Hematopoietic multipotent progenitor cell treated with erythropoietin and hydrocortisone succinate and interleukin-3 and kit ligand, for 8 days (in vitro differentiated cells): ENCODE measurements at regions not wholly inside any gene's neighbourhood (a gene's known extent, or its start where the extent isn't known, plus 50 kb on each side); places are given as distances from the start of the nearest gene placed in this dataset.

ENCODE experiments used
- DNase-seq: peaks from one replicate; pipeline ENCODE4 v3.0.0-alpha.2; 2015

DNA sequence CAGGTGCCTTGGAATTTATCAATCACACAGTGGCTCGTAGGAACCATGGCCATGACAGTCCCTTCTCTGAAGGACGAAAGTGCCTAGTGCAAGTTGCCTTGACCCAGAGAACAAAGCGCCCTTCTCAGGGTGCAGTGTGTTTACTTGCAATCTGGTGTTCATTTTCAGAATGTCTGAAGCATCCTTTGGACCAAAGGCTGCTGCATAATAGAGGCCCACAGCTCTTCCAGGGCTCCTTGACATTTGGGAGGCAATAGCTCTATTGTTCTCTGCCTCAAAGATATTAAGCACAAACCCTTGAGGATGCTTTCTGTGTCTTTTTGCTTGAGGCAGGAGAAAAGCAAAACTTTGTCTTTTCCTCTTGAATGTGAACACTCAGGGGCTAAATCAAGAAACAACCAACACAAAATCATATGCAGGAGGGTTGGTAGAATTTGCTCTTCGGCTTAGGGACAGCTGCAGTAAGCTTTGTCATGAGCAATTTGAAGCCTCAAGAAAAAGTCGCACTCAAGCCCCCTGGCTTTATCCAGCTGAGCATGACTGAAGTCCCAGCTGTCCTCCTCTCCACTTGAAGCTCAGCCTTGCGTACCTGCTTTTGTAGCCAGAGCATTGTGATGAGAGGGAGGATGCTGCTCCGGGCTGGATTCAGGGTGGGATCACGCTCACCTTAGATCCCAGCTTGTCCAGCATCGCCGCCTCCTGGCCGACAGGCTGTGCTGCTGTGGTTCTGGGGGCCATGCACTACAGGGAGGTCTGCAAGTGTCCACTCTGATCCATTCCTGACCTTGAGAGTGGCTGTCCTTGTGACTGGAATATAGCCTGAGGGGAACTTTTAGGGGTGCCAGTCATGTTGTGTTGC is 495.4 kb downstream of the CDH26 start:
- DNase-seq = no peak

DNA sequence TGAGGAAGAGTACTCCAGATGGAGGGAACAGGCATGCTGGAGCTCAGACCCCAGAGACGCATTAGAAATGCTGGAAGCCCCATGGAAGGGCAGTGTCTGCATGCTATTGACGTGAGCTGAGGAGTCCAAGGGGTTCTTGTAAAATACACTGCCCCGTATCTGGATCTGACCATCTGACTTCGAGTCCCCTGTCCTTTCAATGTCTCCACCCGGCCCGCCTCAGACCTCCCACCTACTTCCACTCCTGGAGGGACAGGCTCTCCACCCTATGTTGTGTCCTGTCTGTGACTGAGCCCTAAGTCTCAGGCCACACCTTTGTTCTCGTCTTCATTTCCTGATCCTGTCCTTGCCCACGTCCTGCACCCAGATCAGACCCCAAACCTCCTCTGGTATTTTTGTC is 496.3 kb downstream of the CDH26 start:
- DNase-seq = no peak

DNA sequence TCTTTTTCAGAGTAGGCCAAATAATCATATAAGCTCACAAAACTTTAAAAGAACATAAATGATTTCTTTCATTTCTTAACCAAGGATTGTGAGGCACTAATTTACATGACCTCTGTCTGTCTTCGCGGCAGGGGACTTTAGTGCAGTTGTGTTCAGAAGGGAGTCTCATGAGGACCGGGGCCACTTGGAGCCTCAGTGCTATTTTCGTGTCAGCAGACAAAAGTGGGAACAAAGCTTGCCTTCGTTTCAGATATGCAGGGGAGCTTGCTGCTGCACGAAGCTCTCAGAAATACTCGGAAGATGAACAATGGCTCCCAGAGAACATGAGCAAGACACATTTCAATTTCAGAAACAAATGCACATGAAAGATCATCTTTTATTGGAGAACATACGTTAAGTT is 497.0 kb downstream of the CDH26 start:
- DNase-seq = no peak

DNA sequence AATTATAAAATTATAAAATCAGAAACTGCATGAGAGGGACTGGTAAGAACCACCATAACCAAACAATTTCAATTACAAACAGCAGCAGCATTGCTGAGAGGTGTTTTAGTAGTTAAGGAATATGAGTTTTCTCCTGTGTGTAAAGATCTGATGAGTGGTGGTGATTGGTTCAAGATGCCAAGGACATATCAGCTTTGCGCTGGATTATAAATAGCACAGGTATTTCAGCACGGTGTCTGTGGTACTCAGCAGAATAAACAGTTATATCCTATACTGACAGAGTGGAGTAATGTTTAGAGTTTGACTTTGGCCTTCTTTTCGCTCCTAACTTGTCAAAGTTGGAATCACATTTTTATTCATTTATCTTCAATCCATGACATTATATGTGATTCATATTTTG is 501.0 kb downstream of the CDH26 start:
- no peak for DNase-seq

DNA sequence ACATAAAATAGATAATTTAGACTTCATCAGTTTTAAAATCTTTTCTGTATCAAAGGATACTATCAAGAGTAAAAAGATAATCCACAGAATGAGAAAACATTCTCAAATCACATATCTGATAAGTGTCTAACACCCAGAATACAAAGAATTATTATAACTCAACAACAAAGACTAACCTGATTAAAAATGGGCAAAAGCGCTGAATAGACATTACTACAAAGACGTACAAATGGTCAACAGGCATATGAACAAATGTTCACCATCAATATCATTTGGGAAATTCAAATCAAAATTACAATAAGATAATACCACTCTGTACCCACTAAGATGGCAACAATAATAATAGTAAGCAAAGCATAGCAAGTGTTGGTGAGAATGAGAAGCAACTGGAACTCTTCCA is 503.8 kb downstream of the CDH26 start:
- no peak for DNase-seq

DNA sequence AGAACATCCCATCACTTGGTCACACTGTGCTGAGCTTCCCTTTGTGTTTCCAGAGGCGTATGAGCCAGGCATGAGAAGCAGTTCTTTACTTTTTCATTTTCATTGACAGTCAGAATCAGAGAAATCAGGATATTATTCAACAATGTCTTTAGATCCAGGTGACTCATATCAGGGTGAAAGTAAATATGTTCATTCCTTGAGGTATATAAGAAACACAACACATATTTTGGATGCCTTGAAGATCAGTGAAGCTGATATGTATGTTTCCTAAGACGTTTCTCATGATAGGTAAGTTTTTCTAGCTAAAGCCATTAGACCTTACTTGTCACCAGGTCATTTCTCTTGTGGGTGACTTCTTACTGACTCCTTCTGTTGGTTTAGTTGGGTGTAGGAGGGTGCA is 505.6 kb downstream of the CDH26 start:
- no peak for DNase-seq

DNA sequence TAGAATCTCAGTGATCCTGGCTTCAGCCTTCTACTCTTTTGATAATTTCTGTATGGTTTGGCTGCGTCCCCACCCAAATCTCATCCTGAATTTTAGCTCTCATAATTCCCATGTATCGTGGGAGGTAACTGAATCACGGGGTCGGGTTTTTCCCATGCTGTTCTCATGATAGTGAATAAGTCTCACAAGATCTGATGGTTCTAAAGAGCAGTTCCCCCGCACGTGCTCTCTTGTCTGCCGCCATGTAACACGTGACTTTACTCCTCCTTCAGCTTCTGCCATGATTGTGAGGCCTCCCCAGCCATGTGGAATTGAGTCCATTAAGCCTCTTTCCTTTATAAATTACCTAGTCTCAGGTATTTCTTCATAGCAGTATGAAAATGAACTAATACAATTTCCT is 507.2 kb downstream of the CDH26 start:
- DNase-seq = no peak

DNA sequence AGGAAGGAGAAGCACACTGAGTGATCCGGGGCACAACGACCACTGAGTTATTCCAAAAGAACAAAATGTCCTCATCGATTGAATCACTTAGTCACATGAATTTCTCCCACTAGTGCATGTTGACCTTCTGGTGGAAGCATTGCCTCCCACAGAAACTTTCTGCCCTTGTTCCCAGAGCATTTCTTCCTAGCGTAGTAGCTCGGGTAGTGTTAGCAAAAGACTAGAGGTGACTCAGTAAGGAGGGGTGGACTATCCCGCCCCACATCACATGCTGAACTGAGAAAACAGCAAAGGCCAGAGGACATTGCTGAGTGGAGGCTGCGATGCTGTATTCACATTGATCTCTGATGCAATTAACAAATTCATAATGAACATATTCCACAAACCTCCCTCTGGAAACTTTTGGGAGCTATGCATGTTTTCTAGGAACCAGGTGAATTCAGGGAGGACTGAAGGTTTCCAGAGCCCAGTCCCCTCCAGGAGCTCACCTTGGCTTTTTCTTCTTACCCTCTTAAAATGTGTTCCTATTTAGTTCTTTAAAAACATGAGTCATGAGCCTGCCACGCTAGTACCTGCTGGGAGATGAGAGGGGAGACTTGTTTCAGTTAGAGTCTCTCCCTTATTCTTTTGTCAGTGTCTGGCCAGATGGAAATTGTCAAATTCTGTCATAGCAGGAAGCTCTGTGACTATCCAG is 507.9 kb downstream of the CDH26 start:
- no peak for DNase-seq

DNA sequence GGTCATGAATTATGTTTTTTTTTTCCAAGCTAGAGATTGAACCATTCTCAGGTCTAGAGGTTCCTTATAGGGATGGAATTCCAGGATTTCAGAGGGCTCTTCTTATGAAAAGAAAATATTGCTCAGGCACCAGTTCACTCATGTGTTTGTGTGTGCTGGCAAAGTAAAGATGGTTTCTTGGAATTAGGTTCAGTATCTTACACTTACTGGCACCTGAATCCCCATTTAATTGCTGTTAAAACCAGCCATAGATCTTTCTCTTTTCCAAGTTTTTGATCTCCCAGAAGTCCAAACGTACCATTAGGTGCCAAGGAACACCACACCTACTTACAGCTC is 508.4 kb downstream of the CDH26 start:
- DNase-seq = no peak

DNA sequence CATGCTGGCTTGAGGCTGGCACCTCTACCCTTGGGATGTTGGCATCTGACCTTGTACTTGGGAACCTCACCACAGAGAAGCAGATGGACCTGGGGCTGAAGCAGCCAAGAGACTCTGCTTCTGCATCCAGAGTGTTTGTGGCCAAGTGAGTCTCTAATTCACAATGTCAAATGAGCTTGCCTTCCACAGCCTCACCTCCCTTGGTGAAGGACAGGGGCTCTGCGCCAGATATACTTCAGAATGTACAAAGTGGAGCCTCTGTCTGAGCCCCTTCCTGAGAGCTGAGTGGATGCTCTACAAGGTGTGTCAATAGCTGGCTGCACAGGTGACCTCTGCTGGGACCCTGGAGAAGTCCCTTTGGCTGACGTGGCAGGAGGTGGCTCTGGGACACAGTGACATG is 508.9 kb downstream of the CDH26 start:
- no peak for DNase-seq

DNA sequence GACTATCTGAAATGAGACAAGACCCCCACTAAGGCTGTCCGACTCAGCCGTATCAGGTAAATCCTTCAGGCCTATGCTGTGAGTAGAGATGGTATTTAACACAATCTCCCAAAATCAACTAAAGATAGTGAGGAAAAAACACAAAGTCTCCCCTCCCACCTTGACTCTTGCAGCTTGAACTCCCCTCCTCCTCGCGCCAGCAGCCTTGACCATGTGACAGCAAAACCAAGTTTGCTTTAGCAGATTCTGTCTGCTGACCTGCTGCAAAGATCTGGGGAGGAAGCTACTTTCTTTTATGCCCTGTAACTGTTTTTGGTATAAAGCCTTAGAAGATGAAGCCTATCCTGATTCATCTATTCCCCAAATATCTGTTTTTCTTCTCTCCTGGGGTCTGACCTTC is 509.5 kb downstream of the CDH26 start:
- no peak for DNase-seq

DNA sequence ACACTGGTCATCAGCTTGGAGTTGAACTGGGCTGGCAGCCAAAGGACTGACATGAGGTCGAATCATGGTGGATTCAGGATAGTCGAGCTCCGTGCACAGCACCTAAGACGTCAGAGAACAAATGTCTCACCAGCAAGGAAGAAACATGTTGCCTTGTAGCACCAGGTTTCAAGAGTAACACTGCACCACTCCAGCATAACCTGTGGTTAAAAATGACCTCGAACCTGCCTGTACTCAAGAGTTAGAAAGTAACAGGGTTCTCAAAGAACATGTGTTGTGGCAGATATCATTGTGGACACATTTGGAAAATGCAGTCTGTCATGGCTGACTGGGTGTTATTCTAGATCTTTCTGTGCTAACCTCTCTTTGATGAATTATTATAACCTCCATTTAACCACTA is 511.6 kb downstream of the CDH26 start:
- no peak for DNase-seq

DNA sequence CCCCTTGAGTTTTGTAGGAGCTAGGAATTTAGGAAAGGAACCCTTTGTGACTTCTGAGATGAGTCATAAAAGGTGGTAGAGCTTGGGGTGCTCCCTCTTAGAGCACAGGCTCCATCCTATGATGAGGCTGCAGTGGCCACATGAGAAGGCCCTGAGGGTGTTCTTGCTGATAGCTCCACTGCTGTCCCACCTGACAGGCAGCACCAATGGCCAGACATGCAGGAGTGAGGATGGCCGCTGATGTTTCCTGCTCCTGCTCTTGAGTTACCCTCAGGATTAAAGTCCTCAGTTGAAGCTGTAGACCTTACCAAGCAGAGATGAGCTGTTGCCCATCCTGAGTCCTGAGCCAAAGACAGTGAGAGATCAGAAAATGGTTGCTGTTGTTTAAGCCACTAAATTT is 512.1 kb downstream of the CDH26 start:
- no peak for DNase-seq

DNA sequence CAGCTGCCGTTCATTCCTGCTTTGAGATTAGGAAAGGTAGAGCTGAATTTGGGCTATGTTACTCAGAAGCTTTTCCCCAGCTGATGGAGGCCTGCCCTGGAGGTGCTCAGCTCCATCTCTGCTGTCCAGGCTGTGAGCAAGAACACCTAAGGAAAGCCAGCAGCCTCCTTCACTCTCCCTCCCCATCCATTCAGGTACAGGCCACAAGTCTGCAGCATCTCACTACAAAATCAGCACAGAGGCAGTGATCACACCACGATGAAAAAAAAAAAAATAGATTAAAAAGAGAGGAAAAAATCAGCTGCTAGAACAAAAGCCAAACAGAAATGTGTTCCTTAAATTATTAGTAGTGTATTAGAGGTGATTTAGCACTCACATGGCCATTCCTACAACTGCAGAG is 515.0 kb downstream of the CDH26 start:
- DNase-seq = no peak

DNA sequence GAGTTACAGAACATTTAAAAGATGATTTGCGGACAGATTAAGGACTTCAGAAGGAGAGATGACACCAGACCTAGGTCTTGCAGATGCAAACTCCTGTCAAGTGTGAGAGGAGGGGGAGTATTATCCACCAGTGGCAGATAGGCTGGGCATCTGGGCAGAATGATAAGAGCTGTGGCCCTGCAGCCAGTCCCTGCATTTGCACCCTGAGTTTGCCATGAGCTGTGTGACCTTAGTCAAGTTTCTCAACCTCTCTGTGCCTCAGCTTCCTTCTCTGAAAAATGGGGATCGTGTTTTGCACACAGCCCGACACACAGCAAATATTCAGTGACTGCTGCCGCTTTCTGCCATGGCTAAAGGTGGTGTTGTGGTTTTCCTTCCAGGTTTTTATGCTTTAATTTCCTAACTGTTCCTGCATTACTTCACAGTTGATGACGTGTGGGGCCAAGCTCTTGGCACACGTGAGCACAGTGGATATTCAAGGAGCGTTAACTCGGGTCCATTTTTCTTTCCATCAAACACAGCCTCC is 516.2 kb downstream of the CDH26 start:
- DNase-seq = no peak

DNA sequence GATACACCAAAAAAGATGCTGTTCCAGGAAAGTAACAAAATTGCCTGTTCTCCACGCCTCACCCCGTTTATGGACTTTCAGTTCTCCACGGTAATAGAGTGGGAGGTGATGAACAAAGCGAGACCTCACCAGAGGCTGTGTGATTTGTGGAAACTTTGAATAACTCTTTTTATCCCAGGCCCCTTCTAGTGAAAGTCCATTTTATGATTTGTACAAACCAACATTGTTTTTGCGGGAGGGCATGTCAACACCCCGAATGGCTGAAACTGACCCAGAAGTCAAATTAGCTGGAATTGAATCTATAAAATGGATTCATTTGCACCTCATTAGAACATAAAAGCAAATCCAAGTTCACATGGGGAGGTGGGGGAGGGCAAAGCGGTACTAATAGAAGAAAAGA is 517.8 kb downstream of the CDH26 start:
- no peak for DNase-seq

DNA sequence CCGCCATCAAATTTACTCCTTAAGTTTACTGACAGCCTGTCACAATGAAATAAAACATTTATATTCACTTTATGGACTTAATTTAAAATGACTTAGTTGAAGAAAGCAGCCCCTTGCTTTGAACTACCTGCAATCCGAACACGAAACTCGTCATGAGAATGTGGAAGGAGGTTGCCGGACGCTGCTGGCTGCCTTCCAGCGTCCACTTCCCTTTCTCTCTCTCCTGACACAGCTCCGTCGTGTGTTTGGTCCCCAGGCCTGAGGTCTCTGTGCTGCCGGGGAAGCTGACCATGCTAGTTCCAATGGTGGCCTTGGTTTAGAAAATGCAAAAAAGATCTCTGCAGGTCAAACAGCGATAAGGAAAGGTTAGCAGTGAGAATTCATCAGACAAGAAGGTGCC is 519.7 kb downstream of the CDH26 start:
- no peak for DNase-seq

DNA sequence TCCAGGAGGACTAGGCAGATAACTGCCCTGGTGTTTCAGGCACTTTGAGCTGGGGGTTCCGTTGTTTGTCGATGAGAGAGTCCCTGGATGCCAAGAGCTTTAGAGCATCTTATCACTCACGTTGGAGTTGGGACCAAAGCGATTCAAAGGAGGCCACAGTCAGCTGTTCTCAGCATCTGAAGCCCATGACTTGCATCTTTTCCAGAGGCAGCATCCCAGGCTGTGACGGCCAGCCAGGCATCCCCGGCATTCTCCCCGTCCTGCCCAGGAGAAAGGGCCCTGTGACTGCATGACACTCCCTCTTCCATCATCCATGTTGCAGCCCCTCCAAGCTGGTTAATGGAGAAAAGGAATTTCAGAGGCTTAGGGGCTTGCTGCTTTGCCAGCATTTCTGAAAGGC is 520.3 kb downstream of the CDH26 start:
- DNase-seq = no peak

DNA sequence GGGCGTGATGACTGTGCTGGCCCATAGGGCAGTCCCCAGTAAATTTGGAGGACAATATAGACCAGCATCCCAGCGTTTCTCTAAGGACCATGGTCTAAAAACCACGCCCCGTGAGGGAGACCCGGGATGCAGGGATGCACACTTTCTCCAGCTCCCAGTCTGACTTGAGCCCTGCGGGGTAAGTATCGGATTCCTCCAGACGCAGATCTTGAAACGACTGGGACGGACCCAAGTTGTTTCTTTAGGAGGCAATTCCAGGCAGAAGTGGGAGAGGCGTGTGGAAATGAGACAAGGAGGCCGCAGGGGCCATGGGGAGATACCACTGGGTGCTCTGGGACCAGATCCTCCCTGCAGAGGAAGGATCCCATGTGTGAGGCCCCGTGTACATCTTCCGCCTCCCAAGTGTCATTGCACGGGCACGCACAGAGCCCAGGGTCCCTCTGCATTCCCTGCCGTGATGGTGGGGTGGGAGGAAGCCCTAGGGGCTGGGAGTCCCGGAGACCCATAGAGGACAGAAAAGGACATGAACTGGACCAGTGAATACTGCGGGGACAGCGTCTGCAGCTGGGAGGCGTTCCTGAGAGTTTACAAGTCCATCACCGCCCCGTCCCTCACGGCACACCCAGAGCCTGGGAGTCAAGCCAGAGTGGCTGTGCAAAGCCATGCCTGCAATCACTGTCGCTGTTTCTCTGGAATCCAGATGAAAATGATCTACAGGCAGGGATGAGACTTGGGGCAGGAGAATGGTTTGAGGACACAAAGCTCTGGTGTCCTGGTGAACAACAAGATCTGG is 522.9 kb downstream of the CDH26 start:
- no peak for DNase-seq

DNA sequence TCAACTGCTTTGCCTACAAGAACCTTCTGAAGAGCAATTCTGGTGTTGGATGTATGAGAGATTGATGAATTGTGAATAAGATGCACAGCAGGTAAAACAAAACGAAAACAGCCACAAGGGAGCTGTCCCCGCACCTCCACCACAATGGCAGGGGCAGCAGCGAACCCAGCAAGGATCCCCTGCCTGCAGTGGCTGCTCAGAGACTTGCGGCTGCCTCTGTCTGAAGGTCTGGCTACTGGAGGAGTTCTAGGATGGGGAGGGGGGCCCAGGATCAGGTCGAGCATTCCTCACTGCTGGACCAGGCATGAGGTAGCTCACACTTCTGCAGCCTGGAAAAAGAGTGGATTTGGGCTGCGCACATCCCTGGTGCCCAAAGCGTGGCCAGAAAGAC is 523.5 kb downstream of the CDH26 start:
- no peak for DNase-seq

DNA sequence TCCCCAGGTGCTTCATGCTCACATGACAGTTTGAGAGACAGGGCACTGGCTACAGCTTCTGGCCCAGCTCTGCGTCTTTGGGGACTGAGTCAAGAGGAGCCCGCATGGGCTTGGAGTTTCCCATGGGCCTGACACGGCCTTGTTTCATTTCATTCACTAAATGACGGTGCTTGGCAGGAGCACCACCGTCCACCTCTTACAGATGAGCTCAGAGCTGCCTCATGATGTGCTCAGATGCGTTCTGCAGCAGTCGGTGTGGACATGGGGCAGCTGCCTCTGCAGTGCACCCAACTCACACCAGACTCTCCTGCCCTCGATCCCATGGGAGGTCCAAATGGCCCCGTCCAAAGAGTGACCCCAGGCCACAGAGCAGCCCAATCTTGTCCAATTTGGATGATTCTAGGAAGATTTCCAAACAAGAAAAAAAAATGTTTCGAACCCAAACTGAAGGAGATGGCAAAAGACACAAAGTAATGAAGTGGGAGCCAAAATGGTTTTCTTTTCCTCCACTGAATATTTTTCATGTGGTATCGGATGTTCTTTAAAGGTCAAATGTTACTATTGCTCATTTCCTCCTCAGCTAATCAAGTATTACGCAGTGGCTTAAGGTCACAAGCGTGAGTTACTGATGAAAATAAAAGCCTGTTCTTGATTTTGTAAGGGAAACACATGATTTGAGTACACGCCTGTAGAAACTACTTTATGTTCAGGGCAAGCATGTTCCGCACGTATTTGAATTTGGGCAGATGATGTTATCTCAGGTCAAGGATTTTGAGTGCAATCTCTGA is 524.2 kb downstream of the CDH26 start:
- no peak for DNase-seq

DNA sequence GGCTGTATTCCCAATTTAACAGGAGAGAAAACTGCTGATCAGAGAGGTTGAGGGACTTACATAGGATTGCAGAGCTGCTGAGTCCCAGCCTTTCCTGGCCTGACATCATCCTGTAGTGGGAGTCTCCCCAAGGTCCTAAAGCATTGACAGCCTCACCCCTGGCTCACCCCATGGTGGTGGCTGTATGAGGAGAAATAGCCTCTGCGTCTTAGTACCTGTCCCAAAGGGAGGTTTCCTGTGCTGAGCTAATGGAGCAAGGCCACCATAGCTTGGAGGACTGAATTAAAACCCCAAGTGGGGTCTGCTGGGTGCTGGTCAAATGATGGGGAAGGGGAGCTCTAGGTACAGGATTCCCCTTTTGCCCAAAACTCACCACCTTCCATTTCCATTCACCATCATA is 525.1 kb downstream of the CDH26 start:
- no peak for DNase-seq

DNA sequence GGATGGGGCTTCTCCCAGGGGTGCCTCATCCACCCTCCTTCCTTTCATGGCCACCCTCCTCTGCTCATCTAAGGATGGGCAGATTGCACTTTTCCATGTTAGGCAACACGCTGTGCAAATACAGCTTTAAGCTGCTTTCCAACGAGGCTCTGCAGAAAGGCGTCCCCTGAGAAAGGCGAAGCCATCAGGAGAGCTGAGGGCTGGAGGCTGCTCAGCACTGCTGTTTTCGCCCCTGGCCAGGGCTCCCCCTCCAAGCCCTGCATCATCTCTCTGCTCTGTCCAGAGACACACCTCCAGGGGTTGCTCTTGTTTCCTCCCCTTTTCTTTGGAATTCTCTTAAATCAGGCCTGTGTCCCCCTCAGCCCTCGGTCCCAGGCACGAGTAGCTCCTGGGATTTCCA is 526.1 kb downstream of the CDH26 start:
- DNase-seq = no peak
